ENCODE measurements at regions not wholly inside any gene's neighbourhood (a gene's known extent, or its start where the extent isn't known, plus 50 kb on each side); places are given as distances from the start of the nearest gene placed in this dataset.

DNA sequence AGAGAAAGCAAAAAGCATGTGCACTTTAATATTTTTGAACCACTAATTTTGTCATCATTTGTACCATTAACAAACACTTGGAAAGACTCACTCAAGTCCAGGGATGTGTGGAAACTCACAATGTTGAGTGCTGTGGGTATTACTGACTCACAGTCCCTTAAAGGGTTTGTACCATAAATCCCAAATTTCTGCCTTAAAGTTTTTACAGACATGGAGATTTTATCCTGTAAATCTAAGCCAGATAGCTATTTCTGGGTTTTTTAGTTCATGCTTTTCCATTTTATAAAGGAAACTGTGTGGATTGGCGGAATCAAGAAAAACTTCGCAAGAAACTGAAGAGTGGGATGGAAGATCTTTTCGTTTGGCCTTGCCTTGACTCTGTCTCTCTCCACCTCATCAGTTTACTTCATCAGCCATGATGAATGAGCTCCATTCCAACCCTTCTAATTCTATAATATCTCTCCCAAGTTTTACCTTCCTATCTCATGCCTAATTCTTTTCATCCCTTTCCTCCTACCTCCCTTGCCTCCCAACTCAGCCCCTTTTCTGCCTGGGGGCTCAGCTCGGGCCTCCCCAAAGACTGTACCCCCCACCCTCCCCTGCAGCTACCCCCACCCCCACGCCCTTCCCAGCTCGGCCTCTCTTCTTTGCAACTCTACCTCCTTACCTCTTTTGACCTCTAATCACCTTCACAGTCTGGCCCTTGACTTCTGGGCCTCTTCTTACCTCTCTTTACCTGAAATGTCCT lies 218.5 kb upstream of the MKLN1 start:
- TF ChIP-seq POLR2A (IDR thresholded peaks at IDR 0.05), result no peak
- TF ChIP-seq, protein P1, sequence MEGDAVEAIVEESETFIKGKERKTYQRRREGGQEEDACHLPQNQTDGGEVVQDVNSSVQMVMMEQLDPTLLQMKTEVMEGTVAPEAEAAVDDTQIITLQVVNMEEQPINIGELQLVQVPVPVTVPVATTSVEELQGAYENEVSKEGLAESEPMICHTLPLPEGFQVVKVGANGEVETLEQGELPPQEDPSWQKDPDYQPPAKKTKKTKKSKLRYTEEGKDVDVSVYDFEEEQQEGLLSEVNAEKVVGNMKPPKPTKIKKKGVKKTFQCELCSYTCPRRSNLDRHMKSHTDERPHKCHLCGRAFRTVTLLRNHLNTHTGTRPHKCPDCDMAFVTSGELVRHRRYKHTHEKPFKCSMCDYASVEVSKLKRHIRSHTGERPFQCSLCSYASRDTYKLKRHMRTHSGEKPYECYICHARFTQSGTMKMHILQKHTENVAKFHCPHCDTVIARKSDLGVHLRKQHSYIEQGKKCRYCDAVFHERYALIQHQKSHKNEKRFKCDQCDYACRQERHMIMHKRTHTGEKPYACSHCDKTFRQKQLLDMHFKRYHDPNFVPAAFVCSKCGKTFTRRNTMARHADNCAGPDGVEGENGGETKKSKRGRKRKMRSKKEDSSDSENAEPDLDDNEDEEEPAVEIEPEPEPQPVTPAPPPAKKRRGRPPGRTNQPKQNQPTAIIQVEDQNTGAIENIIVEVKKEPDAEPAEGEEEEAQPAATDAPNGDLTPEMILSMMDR (IDR thresholded peaks at IDR 0.05), result no peak
